ENCODE measurements at regions not wholly inside any gene's neighbourhood (a gene's known extent, or its start where the extent isn't known, plus 50 kb on each side); places are given as distances from the start of the nearest gene placed in this dataset.

DNA sequence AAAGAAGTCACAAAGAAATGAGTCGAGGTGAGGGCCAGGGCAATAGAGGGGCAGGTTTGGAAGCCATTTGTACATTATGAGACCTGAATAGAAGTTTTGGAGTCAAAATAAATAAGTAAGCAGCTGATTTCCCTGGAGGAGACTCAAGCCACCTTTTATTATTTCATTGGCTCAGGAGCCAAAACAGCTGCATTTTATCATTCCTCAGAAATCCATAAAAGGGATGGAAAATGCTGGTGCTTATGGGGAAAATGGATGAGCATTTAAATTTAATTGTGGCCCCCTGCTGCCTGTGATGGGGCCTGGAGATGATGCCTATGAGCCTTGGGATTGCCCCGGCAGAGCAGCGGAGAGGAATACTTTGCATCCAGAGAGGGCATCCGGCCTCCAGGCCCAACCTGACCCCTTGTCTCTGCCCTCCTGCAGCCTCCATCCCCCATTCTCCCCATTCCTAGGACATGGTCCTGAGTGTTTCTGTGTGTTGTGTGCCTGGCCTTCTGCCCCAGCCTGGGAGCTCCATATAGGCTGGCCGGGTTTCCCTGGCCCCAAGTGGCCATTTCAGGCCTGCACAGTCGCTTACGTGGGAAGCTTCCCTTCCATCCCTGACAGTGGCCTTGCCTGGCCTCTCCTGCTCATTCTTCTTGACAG is 296.8 kb upstream of the ZMIZ1 start:
- DNase-seq: no peak

DNA sequence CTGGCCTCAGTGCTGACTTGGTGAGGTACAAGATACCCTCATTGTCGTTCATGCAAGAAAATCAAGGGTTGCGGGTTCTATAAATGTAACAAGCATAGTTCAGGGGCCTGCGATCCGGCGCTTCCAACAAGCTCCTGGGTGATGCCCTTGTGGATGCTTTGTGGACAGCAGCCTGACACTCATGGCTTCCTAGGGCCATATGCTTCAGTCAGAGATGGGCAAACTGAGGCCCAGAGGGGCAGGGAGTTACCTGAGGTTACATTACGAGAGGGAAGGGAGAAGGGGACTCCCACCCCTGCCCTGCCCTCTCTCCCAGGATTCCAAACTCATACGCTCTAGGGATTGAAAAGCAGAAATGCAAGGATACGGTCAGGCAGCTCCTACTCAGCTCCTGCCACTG is 296.3 kb upstream of the ZMIZ1 start:
- no peak for DNase-seq

- no peak for DNase-seq
These were observed 295.7 kb upstream of the ZMIZ1 start for GRCh38 chr10:78772986-78773530.

GRCh38 chr10:78774614-78774998 is 294.2 kb upstream of the ZMIZ1 start:
- no peak for DNase-seq

- DNase-seq: no peak
These were observed 293.6 kb upstream of the ZMIZ1 start for GRCh38 chr10:78774999-78775711.

- DNase-seq: no peak
These were observed 292.9 kb upstream of the ZMIZ1 start for GRCh38 chr10:78775891-78776290.

- no peak for DNase-seq
These were observed 292.0 kb upstream of the ZMIZ1 start for GRCh38 chr10:78776756-78777155.

DNA sequence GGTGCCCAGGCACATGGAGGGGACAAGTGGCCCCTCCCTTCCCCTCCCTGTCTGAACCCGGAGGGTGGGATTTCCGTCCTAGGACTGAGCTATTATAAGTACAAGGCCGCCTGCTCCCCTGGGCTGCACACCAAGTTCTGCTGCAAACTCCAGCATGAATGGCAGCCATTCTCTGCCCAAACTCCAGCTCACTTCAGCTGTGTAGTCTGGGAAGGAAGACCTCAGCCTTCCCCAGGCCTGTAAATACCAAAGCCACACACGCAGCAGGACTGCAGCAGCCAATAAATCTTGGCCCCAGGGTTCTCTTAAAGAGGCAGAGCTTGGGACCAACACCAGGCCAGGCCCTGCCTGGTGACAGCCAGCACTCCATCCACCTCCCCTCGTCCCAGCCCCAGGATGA is 291.3 kb upstream of the ZMIZ1 start:
- DNase-seq: no peak

DNA sequence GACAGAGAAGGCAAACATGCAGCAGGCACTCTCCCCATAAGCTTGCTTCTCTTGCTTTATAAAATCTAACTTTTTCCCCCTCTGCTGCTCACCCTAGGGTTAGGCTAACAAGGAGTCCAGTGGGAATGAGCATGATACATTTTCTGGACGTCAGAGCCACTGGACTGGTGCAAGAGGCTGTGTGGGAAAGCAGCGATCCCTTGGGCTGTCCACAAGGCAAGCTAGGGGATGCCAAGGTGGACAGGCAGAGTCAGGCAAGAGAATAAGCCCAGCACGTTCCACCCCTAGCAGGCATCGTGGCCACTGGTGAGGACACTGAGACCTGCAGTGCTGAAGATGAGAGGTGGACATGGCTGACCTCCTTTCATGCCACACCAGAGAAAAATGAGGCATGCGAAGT is 290.9 kb upstream of the ZMIZ1 start:
- DNase-seq: no peak

GRCh38 chr10:78778444-78779338 is 290.1 kb upstream of the ZMIZ1 start:
- DNase-seq: no peak

DNA sequence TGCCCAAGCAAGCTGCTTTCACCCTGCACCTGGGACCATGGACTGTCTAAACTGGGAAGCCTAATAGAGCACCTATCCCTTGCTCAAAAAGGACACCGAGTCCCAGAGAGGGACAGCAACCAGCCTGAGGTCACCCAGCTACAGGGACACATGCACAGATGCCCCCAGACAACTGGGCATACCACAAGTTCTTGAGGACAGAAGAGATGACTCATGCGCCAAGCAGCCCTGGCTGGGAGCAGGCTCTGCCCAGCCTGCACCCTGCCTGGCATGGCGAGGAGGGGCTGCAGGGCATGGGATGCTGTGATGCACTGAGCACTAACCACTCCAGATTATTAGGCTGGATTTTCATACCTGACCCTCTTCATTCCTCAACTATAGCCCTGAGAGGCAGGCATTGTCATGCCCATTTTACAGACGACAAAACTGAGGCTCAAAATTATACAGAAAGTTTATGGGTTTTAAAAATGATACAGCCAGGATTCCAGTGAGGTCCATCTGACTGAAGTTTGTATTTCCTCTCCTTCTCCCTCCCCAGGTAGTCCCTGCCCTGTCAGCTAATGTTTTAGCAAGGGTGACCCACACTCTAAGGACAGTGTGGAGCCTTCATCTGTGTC is 289.3 kb upstream of the ZMIZ1 start:
- no peak for DNase-seq

GRCh38 chr10:78780551-78780961 is 288.2 kb upstream of the ZMIZ1 start:
- DNase-seq: no peak

DNA sequence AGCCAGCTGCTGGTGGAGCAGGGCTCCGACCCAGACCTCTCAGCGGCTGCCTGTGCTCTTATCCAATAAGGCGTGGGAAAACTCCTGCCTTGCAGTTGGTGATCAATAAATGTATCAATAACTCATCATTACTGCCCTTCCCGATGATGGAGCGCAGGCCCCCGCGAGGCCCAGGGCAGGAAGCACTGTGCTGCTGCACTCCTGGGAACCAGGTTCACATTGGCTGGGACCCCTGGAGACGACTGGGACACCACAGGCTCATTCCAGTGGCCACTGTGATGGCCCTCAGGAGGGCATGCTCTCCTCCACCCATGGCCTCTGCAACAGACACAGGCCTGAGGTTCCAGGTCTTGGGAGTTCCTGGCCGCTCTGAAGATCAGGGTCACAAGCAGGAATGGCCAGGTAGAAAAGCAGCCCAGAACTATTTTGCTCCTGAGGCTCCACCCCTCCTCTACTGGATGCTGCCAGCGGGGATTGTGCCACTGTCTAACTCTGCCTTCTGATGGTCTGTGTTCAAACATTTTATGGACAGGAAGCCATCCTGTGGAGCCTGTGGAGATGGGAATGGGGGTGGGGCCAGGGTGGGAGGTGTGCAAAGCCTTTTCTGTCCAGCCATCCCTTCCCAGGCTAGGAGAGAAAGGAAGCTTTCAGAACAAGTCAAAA is 287.4 kb upstream of the ZMIZ1 start:
- no peak for DNase-seq

- DNase-seq: no peak
These were observed 286.8 kb upstream of the ZMIZ1 start for GRCh38 chr10:78781991-78782390.

DNA sequence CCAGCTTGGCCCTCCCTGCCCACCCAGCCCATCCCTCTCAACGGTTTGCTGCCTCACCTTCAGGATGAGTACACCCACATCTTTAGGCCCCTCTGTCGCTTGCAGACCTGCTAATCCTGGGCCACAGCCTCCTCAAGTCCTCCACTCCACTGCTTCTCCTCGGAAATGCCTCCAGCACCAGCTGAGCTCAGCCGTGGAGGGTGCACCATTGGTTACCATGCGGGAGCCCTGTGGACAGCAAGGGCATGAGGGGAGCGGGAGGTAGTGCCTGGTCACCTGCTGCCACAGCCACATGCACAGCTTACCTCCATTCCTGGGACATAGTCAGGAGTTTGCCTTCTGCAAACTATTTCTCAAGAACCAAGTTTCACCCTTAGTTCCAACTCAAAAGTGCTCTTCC is 286.3 kb upstream of the ZMIZ1 start:
- DNase-seq: no peak

DNA sequence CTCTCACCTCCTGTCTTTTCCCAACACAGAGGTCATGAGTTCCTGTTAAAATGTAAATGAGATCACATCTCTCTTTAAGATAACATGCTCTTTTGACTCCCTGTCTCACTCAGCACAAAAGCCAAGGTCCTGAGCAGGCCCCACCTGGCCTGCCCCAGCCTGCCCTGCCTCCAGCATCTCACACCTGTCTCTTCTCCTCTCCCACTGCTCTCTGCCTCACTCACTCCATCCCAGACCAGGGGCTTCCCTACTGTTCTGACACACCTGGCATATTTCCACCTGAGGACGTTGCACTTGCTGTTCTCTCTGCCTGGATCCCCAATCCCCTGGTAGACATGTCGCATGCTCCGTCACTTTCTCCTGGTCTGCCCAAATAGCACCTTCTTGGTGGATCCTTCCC is 285.0 kb upstream of the ZMIZ1 start:
- DNase-seq: no peak

DNA sequence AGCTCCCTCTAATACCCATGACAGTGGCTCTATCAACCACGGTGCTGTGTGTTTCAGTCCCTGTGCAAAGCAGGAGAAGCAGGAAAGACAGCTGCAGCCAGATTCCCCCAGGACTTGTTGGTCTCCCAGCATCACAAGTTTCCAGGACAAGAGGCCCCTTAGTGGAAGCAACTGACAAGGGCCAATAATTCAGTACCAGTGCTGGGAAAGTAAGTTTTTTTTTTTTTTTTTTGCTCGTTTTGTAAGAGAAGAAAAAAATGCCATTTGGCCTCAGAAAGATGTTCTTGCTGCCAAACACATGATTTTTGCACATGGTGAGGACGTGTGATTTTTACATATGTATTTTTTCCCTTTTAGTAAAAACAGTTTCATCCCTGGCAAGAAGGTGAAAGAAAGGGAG is 284.2 kb upstream of the ZMIZ1 start:
- DNase-seq: no peak

DNA sequence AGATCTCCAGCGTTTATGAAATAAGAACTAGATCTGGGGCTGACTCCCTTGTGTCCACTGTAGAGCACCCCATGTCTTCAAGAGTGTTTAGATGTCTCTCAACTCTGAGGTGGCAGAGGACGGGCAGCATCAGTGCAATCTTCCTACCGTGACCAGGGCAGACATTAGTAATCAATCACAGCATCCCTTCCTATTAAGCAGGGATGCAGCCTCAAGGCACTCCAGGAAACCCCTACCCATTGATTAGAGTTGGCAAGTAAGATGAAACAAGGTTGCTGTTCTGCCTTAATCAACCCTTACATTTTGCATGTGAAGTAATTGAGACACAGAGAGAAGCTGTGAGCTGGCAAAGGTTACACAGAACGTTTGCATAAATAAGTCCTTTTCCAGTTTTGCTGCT is 283.7 kb upstream of the ZMIZ1 start:
- DNase-seq: no peak

DNA sequence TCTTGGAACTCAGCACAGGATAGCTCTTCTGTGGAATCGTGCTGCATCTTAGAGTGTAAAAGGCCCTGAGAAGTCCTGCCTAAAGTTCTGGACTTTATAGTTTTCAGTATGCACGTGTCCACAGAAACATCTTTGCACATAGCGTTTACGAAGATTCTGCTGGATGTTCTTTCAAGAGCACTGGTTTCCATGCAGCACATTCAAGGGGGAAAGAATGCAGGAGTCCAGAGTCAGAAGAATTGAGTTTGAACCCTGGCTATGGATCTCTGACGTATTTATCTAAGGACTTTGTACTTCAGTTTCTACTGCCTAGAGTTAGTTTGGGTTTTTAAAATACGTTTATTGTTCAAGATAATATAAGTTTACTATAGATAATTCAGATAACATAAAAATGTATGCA is 282.8 kb upstream of the ZMIZ1 start:
- DNase-seq: no peak

GRCh38 chr10:78787125-78787524 is 281.6 kb upstream of the ZMIZ1 start:
- DNase-seq: no peak

GRCh38 chr10:78794736-78795455 is 273.9 kb upstream of the ZMIZ1 start:
- DNase-seq: no peak

All from NCI-H526 treated with DMSO at 0.1 percent for 48 hours (cell line).